GM12878 (cell line): ENCODE measurements at regions not wholly inside any gene's neighbourhood (a gene's known extent, or its start where the extent isn't known, plus 50 kb on each side); places are given as distances from the start of the nearest gene placed in this dataset.

Experiments used
- BHLHE40 ChIP-seq, 2 experiments: fragments of 450-650 bp in 1 of 2; IDR thresholded peaks; 2 replicates each; pipeline ENCODE4 v1.6.1; 2011 to 2017; ENCODE audit warnings: low read depth in 2 of 2, borderline replicate concordance in 1 of 2, improper control_type of control experiment in 1 of 2, low read length in 1 of 2, mild to moderate bottlenecking in 1 of 2
- ELK1 ChIP-seq: IDR thresholded peaks from 2 replicates; pipeline ENCODE4 v1.6.1; 2012; ENCODE audit warnings: low read depth, low read length, improper control_type of control experiment
- GABPA ChIP-seq: IDR thresholded peaks from 2 replicates; pipeline ENCODE4 v1.6.1; 2014; ENCODE audit warnings: antibody characterized with exemption, low read depth, mild to moderate bottlenecking, inconsistent platforms
- POLR2A ChIP-seq: IDR thresholded peaks from 2 replicates; pipeline ENCODE4 v1.6.1; 2011; ENCODE audit warnings: low read depth, mild to moderate bottlenecking, low read length
- RFX5 ChIP-seq: IDR thresholded peaks from 2 replicates; pipeline ENCODE4 v1.6.1; 2011; ENCODE audit warnings: low read depth, low read length, improper control_type of control experiment
- TF ChIP-seq, protein P1 (sequence below), 3 experiments: IDR thresholded peaks in 2 of 3; conservative IDR thresholded peaks in 1 of 3; 2 replicates each; pipeline ENCODE4 v1.5.1; 2011; ENCODE audit warnings: low read depth in 3 of 3, low read length in 3 of 3, mild to moderate bottlenecking in 3 of 3, control low read depth in 2 of 3, moderate library complexity in 2 of 3, inconsistent platforms in 1 of 3, mixed read lengths in 1 of 3; ENCODE audit not compliant: control insufficient read depth in 2 of 3, insufficient read depth in 1 of 3; ENCODE audit errors: extremely low read depth in 1 of 3
- TF ChIP-seq, protein P2 (sequence below): IDR thresholded peaks from 2 replicates; pipeline ENCODE4 v1.6.1; 2012; ENCODE audit warnings: low read depth, low read length, improper control_type of control experiment
- TF ChIP-seq, protein P3 (sequence below): IDR thresholded peaks from 2 replicates; pipeline ENCODE4 v1.6.1; 2012; ENCODE audit warnings: mild to moderate bottlenecking, low read depth, low read length

- TF ChIP-seq, protein P1, sequence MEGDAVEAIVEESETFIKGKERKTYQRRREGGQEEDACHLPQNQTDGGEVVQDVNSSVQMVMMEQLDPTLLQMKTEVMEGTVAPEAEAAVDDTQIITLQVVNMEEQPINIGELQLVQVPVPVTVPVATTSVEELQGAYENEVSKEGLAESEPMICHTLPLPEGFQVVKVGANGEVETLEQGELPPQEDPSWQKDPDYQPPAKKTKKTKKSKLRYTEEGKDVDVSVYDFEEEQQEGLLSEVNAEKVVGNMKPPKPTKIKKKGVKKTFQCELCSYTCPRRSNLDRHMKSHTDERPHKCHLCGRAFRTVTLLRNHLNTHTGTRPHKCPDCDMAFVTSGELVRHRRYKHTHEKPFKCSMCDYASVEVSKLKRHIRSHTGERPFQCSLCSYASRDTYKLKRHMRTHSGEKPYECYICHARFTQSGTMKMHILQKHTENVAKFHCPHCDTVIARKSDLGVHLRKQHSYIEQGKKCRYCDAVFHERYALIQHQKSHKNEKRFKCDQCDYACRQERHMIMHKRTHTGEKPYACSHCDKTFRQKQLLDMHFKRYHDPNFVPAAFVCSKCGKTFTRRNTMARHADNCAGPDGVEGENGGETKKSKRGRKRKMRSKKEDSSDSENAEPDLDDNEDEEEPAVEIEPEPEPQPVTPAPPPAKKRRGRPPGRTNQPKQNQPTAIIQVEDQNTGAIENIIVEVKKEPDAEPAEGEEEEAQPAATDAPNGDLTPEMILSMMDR (IDR thresholded peaks at IDR 0.05 in 2 of 3, conservative IDR thresholded peaks at IDR 0.05 in 1 of 3; ENCODE audit: control insufficient read depth in 2 of 3, extremely low read depth in 1 of 3, insufficient read depth in 1 of 3, low read depth in 3 of 3, low read length in 3 of 3), result peak; percentile 28 to 45 (median 44); a peak in 4 of 6 replicates
- TF ChIP-seq, protein P2, sequence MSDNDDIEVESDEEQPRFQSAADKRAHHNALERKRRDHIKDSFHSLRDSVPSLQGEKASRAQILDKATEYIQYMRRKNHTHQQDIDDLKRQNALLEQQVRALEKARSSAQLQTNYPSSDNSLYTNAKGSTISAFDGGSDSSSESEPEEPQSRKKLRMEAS, result no peak
- TF ChIP-seq POLR2A (no peak), BHLHE40 (IDR thresholded peaks at IDR 0.05; ENCODE audit: borderline replicate concordance in 1 of 2, low read depth in 2 of 2, low read length in 1 of 2) (no peak), RFX5 (no peak), GABPA (no peak), ELK1 (no peak)
- TF ChIP-seq, protein P3, sequence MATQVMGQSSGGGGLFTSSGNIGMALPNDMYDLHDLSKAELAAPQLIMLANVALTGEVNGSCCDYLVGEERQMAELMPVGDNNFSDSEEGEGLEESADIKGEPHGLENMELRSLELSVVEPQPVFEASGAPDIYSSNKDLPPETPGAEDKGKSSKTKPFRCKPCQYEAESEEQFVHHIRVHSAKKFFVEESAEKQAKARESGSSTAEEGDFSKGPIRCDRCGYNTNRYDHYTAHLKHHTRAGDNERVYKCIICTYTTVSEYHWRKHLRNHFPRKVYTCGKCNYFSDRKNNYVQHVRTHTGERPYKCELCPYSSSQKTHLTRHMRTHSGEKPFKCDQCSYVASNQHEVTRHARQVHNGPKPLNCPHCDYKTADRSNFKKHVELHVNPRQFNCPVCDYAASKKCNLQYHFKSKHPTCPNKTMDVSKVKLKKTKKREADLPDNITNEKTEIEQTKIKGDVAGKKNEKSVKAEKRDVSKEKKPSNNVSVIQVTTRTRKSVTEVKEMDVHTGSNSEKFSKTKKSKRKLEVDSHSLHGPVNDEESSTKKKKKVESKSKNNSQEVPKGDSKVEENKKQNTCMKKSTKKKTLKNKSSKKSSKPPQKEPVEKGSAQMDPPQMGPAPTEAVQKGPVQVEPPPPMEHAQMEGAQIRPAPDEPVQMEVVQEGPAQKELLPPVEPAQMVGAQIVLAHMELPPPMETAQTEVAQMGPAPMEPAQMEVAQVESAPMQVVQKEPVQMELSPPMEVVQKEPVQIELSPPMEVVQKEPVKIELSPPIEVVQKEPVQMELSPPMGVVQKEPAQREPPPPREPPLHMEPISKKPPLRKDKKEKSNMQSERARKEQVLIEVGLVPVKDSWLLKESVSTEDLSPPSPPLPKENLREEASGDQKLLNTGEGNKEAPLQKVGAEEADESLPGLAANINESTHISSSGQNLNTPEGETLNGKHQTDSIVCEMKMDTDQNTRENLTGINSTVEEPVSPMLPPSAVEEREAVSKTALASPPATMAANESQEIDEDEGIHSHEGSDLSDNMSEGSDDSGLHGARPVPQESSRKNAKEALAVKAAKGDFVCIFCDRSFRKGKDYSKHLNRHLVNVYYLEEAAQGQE, result no peak
These were observed 129.7 kb downstream of the FAXC start for GRCh38 chr6:99219788-99220187.
